OCI-LY7 (cell line): ENCODE measurements at regions not wholly inside any gene's neighbourhood (a gene's known extent, or its start where the extent isn't known, plus 50 kb on each side); places are given as distances from the start of the nearest gene placed in this dataset.

Experiments used
- EZH2phosphoT487 ChIP-seq: fragments of 200-600 bp; sonication (generic); IDR thresholded peaks from 2 replicates; pipeline ENCODE4 v1.6.1; 2018; ENCODE audit warnings: low read depth, borderline replicate concordance, mild to moderate bottlenecking, mixed run types, antibody characterized with exemption, low read length, moderate library complexity, mixed read lengths
- TF ChIP-seq, protein P1 (sequence below): fragments of 200-600 bp; sonication (generic); conservative IDR thresholded peaks from 2 replicates; pipeline ENCODE4 v1.5.1; 2014; ENCODE audit warnings: mild to moderate bottlenecking, antibody characterized with exemption, low read length, moderate library complexity, mixed read lengths

- no peak for TF ChIP-seq EZH2phosphoT487
- TF ChIP-seq, protein P1, sequence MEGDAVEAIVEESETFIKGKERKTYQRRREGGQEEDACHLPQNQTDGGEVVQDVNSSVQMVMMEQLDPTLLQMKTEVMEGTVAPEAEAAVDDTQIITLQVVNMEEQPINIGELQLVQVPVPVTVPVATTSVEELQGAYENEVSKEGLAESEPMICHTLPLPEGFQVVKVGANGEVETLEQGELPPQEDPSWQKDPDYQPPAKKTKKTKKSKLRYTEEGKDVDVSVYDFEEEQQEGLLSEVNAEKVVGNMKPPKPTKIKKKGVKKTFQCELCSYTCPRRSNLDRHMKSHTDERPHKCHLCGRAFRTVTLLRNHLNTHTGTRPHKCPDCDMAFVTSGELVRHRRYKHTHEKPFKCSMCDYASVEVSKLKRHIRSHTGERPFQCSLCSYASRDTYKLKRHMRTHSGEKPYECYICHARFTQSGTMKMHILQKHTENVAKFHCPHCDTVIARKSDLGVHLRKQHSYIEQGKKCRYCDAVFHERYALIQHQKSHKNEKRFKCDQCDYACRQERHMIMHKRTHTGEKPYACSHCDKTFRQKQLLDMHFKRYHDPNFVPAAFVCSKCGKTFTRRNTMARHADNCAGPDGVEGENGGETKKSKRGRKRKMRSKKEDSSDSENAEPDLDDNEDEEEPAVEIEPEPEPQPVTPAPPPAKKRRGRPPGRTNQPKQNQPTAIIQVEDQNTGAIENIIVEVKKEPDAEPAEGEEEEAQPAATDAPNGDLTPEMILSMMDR: no peak
These were observed 238.5 kb upstream of the MAGI2 start for GRCh38 chr7:79692015-79692414.
